ENCODE measurements at regions not wholly inside any gene's neighbourhood (a gene's known extent, or its start where the extent isn't known, plus 50 kb on each side); places are given as distances from the start of the nearest gene placed in this dataset.

DNA sequence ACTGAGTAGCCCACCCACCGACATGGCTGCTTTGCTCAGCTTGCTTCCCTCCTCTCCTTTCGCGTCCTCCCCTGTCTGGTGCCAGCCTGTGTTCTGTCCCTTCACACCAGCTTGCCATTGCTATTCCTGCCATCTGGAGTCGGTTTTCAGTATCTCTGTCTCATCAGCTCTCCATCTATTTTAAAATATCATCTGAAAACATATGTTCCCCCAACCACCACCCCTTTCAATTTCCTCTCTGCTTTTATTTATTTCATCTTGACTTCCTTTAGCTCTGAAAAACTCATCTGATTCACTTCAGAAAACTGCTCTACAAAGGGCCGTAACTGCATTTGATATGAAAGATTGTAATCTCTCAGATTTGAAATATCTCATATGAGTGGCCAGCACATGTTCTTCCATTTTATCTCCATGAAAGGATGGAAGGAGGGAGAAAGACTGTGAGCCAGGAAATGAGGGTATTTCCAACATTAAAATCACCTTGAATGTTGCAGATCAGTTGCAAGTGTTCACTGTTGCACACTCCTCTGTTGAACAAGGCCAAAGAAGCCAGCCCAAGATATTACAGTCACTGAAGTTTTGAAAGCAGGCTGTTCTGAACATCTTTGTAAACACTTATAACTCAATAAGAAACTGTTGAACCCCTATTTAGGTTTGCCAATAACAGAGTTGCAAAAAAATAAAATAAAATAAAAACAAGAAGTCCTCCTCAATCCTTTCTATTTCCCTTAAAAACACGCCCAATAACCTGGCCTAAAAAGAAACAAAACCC is 202.4 kb upstream of the NEBL start:
- H3K27ac ChIP-seq (ENCODE audit: control insufficient read depth, insufficient read depth, low read length), result no peak overlapping the region
- TF ChIP-seq EZH2 (IDR thresholded peaks at IDR 0.05; ENCODE audit: low read length), result no peak
- TF ChIP-seq, protein P1, sequence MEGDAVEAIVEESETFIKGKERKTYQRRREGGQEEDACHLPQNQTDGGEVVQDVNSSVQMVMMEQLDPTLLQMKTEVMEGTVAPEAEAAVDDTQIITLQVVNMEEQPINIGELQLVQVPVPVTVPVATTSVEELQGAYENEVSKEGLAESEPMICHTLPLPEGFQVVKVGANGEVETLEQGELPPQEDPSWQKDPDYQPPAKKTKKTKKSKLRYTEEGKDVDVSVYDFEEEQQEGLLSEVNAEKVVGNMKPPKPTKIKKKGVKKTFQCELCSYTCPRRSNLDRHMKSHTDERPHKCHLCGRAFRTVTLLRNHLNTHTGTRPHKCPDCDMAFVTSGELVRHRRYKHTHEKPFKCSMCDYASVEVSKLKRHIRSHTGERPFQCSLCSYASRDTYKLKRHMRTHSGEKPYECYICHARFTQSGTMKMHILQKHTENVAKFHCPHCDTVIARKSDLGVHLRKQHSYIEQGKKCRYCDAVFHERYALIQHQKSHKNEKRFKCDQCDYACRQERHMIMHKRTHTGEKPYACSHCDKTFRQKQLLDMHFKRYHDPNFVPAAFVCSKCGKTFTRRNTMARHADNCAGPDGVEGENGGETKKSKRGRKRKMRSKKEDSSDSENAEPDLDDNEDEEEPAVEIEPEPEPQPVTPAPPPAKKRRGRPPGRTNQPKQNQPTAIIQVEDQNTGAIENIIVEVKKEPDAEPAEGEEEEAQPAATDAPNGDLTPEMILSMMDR (optimal IDR thresholded peaks at IDR 0.05 in 1 of 3, IDR thresholded peaks at IDR 0.05 in 1 of 3, conservative IDR thresholded peaks at IDR 0.05 in 1 of 3; ENCODE audit: extremely low read depth in 1 of 3, insufficient read depth in 2 of 3, low read length in 3 of 3), result no peak
- dilution Hi-C loops (cut with MboI; ENCODE audit: extremely low pct_ligation_motif_present, low sequenced_read_pairs), result no loop called here

DNA sequence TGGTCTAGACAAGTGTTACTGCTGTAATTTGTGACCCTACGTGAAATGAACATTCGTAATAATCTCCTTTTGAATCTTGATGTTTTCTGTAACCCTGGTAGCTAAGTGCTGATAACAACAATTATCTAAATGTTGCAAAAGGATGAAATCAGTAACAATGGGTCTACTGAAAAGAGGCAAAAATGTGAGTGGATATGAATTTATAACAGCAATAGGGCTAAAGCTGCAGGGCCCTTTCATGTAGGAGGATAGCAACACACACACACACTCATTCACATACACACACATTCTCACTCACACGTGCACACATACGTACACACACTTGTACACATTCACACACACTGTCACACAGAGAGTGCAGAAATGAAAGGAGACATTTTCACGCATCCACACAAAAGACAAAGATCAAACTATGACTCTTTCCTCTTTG is 200.8 kb upstream of the NEBL start:
- Histone ChIP-seq H3K27ac (ENCODE audit: control insufficient read depth, insufficient read depth, low read length) (no peak overlapping the region), H3K36me3 (ENCODE audit: control insufficient read depth in 2 of 2, extremely low read depth in 1 of 2, insufficient read depth in 2 of 2, low read length in 2 of 2) (no peaks in the 10 kb centered on the region), H3K27me3 (ENCODE audit: control insufficient read depth, extremely low read depth, insufficient read depth, low read length) (no peaks in the 10 kb centered on the region), H3K79me2 (ENCODE audit: control insufficient read depth, insufficient read depth, low read length) (no peaks in the 10 kb centered on the region), H4K20me1 (ENCODE audit: control insufficient read depth, extremely low read depth, insufficient read depth, low read length) (no peaks in the 10 kb centered on the region), H2AFZ (ENCODE audit: control insufficient read depth, low read length) (no peak overlapping the region), H3K9me1 (ENCODE audit: control insufficient read depth, extremely low read depth, insufficient read depth, low read length) (no peaks in the 10 kb centered on the region), H3K9ac (ENCODE audit: control insufficient read depth, extremely low read depth, insufficient read depth, low read length) (no peak overlapping the region), H3K4me2 (ENCODE audit: control insufficient read depth, extremely low read depth, insufficient read depth, low read depth, low read length) (no peak overlapping the region), H3K4me1 (ENCODE audit: control insufficient read depth, extremely low read depth, insufficient read depth, low read length) (no peaks in the 10 kb centered on the region), H3K4me3 (ENCODE audit: control insufficient read depth in 2 of 3, extremely low read depth in 1 of 3, insufficient read depth in 2 of 3, low read depth in 1 of 3, low read length in 3 of 3) (no peak overlapping the region), H3K9me3 (ENCODE audit: control insufficient read depth, low read depth, low read length) (no peaks in the 10 kb centered on the region)
- TF ChIP-seq, protein P1 (optimal IDR thresholded peaks at IDR 0.05 in 1 of 3, IDR thresholded peaks at IDR 0.05 in 1 of 3, conservative IDR thresholded peaks at IDR 0.05 in 1 of 3; ENCODE audit: extremely low read depth in 1 of 3, insufficient read depth in 2 of 3, low read length in 3 of 3), result no peak
- no peak for TF ChIP-seq EZH2 (IDR thresholded peaks at IDR 0.05; ENCODE audit: low read length)
- dilution Hi-C loops (cut with MboI; ENCODE audit: extremely low pct_ligation_motif_present, low sequenced_read_pairs), result no loop called here
- DNase-seq (ENCODE audit: low read depth, low spot score) (no peak), FAIRE-seq (no peak)

More for the DNA sequence above, 202.4 kb upstream of the NEBL start:
- no peak overlapping the region for H3K9ac ChIP-seq (ENCODE audit: control insufficient read depth, extremely low read depth, insufficient read depth, low read length)
- H3K27me3 ChIP-seq (ENCODE audit: control insufficient read depth, extremely low read depth, insufficient read depth, low read length), result no peaks in the 10 kb centered on the region
- no peak overlapping the region for H3K4me3 ChIP-seq (ENCODE audit: control insufficient read depth in 2 of 3, extremely low read depth in 1 of 3, insufficient read depth in 2 of 3, low read depth in 1 of 3, low read length in 3 of 3)
- H3K79me2 ChIP-seq (ENCODE audit: control insufficient read depth, insufficient read depth, low read length), result no peaks in the 10 kb centered on the region
- H3K4me1 ChIP-seq (ENCODE audit: control insufficient read depth, extremely low read depth, insufficient read depth, low read length), result no peaks in the 10 kb centered on the region
- no peaks in the 10 kb centered on the region for H3K9me3 ChIP-seq (ENCODE audit: control insufficient read depth, low read depth, low read length)
- H3K4me2 ChIP-seq (ENCODE audit: control insufficient read depth, extremely low read depth, insufficient read depth, low read depth, low read length), result no peak overlapping the region
- no peak overlapping the region for H2AFZ ChIP-seq (ENCODE audit: control insufficient read depth, low read length)
- no peaks in the 10 kb centered on the region for H3K9me1 ChIP-seq (ENCODE audit: control insufficient read depth, extremely low read depth, insufficient read depth, low read length)
- DNase-seq (ENCODE audit: low read depth, low spot score), result no peak
- no peaks in the 10 kb centered on the region for H4K20me1 ChIP-seq (ENCODE audit: control insufficient read depth, extremely low read depth, insufficient read depth, low read length)
- no peaks in the 10 kb centered on the region for H3K36me3 ChIP-seq (ENCODE audit: control insufficient read depth in 2 of 2, extremely low read depth in 1 of 2, insufficient read depth in 2 of 2, low read length in 2 of 2)
- FAIRE-seq, result no peak

All from keratinocyte (primary cell).